ENCODE measurements at regions not wholly inside any gene's neighbourhood (a gene's known extent, or its start where the extent isn't known, plus 50 kb on each side); places are given as distances from the start of the nearest gene placed in this dataset.

DNA sequence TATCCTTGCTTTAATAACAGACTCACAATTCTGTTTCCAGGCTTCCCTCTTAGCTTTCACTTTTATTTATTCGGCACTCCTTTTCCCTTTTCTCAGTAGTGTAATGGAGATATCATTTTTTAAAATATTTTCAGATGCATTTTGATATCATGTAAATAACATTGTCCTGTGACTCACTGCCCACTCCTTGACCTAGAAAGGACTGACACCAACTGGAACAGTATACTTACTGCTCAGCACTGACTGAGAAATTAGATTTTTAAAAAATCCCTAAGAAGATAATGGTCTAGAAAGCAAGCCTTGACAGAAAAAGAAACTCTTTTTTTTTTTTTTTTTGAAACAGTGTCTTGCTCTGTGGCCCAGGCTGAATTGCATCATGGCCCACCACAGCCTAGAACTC is 118.0 kb upstream of the FSCB start:
- H3K27ac Mint-ChIP-seq (ENCODE audit: unreplicated experiment): no peak overlapping the region
- TF ChIP-seq, protein P1, sequence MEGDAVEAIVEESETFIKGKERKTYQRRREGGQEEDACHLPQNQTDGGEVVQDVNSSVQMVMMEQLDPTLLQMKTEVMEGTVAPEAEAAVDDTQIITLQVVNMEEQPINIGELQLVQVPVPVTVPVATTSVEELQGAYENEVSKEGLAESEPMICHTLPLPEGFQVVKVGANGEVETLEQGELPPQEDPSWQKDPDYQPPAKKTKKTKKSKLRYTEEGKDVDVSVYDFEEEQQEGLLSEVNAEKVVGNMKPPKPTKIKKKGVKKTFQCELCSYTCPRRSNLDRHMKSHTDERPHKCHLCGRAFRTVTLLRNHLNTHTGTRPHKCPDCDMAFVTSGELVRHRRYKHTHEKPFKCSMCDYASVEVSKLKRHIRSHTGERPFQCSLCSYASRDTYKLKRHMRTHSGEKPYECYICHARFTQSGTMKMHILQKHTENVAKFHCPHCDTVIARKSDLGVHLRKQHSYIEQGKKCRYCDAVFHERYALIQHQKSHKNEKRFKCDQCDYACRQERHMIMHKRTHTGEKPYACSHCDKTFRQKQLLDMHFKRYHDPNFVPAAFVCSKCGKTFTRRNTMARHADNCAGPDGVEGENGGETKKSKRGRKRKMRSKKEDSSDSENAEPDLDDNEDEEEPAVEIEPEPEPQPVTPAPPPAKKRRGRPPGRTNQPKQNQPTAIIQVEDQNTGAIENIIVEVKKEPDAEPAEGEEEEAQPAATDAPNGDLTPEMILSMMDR (conservative IDR thresholded peaks at IDR 0.05): no peak
- no peak for DNase-seq (ENCODE audit: low read depth, low spot score)

DNA sequence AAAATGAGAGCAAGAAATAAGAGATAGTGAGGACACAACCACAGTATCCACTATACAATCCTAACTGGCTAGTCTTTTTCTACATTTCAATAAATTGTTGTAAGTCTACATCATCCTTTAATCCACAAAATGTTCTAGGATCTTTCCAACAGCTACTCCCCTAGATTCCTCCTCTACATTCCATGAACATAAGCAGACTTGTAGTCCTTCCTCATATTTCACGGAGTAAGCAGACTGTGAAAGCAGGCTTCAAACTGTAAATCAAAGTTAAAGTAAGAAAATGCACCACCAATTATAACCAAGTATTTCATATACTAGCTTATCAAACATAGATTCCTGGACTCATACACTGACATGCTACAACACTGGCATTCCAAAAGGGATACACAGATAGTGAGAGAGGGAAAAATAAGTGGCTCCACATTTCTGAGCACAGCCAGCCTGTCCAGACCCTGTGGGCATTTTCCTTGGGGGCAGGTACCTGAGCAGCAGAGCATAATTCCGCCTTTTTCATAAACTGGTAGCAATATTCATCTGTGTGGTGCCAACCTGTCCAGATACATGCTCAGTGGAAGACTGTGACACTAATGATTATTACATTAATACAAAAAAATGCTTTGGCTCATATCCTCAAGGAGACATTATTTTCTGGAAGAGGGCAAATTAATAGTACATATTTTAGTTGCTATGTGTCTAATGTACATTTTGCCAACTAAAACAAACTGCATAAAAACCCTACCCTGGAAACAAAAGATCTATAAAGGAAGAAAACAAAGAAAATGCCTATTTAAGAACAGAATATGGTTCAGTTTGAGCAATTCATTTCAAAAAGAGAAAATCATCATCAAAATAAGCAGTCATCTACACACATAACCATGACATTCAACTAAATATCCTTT is 113.3 kb upstream of the FSCB start:
- Mint-ChIP-seq H3K27ac (ENCODE audit: unreplicated experiment) (no peak overlapping the region), H3K4me3 (no peak overlapping the region), H3K4me1 (no peaks in the 10 kb centered on the region), H3K36me3 (ENCODE audit: low read depth) (no peaks in the 10 kb centered on the region), H3K27me3 (ENCODE audit: low read depth) (no peaks in the 10 kb centered on the region), H3K9me3 (no peaks in the 10 kb centered on the region)
- TF ChIP-seq, protein P1 (conservative IDR thresholded peaks at IDR 0.05): no peak
- DNase-seq (ENCODE audit: low read depth, low spot score): no peak

More for the DNA sequence above, 118.0 kb upstream of the FSCB start:
- H3K36me3 Mint-ChIP-seq (ENCODE audit: low read depth): no peaks in the 10 kb centered on the region
- no peaks in the 10 kb centered on the region for H3K27me3 Mint-ChIP-seq (ENCODE audit: low read depth)
- H3K9me3 Mint-ChIP-seq: no peaks in the 10 kb centered on the region
- H3K4me3 Mint-ChIP-seq: no peak overlapping the region
- H3K4me1 Mint-ChIP-seq: no peaks in the 10 kb centered on the region

DNA sequence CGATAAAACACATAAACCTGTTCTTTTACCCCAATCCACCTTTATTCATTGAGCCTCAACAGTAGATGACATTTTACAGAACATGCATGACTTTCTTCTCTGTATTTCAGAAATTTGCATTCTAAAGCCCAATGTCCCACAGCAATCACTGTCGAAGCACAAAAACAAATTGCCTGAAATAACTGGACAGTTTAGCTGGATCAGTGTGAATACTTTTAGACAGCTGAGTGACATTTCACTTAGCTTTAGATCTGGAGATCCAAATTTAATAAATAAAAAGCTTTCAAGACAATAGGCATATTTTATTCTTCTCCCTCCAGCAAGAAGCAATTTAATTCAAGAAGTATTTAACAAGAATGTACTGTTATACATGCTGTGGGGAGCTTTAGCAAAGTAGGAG is 109.1 kb upstream of the FSCB start:
- TF ChIP-seq, protein P1 (conservative IDR thresholded peaks at IDR 0.05): no peak
- no peak for DNase-seq (ENCODE audit: low read depth, low spot score)
- no peak overlapping the region for H3K27ac Mint-ChIP-seq (ENCODE audit: unreplicated experiment)
- H3K27me3 Mint-ChIP-seq (ENCODE audit: low read depth): no peaks in the 10 kb centered on the region
- no peaks in the 10 kb centered on the region for H3K36me3 Mint-ChIP-seq (ENCODE audit: low read depth)
- H3K9me3 Mint-ChIP-seq: no peaks in the 10 kb centered on the region
- H3K4me3 Mint-ChIP-seq: no peak overlapping the region
- H3K4me1 Mint-ChIP-seq: no peaks in the 10 kb centered on the region

GRCh38 chr14:44613061-44613712 is 106.1 kb upstream of the FSCB start:
- Mint-ChIP-seq H3K27me3 (ENCODE audit: low read depth) (peaks cover 9% of the 10 kb centered on the region), H3K36me3 (ENCODE audit: low read depth) (no peaks in the 10 kb centered on the region), H3K27ac (ENCODE audit: unreplicated experiment) (no peak overlapping the region), H3K9me3 (no peaks in the 10 kb centered on the region), H3K4me1 (no peaks in the 10 kb centered on the region), H3K4me3 (no peak overlapping the region)
- TF ChIP-seq, protein P1 (conservative IDR thresholded peaks at IDR 0.05): no peak
- DNase-seq (ENCODE audit: low read depth, low spot score): no peak

DNA sequence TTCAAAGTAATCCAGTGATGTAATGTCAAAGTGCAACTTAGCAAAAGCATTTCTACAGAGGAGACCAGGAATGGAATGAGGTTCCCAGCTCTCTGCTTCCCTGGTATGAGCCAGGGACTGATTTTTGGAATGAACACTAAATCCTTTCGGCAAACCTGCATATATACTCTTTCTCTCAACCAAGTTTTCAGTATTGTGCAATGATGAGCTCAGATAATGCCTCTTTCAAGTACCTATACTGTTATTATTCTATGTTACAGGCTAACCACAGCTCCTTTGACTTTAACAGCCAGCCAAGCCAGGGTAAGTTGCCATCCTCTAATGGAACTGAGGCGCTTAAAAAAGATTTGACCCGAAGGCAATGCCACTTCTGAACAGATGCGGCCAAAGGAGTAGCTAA is 104.9 kb upstream of the FSCB start:
- no peak for DNase-seq (ENCODE audit: low read depth, low spot score)
- Mint-ChIP-seq H3K36me3 (ENCODE audit: low read depth) (no peaks in the 10 kb centered on the region), H3K27ac (ENCODE audit: unreplicated experiment) (no peak overlapping the region), H3K4me1 (no peaks in the 10 kb centered on the region), H3K4me3 (no peak overlapping the region), H3K9me3 (no peaks in the 10 kb centered on the region), H3K27me3 (ENCODE audit: low read depth) (peaks cover 11% of the 10 kb centered on the region)
- TF ChIP-seq, protein P1 (conservative IDR thresholded peaks at IDR 0.05): no peak

All from neural crest cell (in vitro differentiated cells).